HG03159 (cell line): ENCODE measurements at regions not wholly inside any gene's neighbourhood (a gene's known extent, or its start where the extent isn't known, plus 50 kb on each side); places are given as distances from the start of the nearest gene placed in this dataset.
A peak's percentile ranks its signal among the peaks of the same experiment; 100 is the strongest.

ENCODE experiments used
- ATAC-seq: cut with Tn5 transposase; IDR thresholded peaks from one replicate; pipeline ENCODE4 v1.9.1; 2021; ENCODE audit warnings: mild to moderate bottlenecking, moderate library complexity; ENCODE audit not compliant: unreplicated experiment

DNA sequence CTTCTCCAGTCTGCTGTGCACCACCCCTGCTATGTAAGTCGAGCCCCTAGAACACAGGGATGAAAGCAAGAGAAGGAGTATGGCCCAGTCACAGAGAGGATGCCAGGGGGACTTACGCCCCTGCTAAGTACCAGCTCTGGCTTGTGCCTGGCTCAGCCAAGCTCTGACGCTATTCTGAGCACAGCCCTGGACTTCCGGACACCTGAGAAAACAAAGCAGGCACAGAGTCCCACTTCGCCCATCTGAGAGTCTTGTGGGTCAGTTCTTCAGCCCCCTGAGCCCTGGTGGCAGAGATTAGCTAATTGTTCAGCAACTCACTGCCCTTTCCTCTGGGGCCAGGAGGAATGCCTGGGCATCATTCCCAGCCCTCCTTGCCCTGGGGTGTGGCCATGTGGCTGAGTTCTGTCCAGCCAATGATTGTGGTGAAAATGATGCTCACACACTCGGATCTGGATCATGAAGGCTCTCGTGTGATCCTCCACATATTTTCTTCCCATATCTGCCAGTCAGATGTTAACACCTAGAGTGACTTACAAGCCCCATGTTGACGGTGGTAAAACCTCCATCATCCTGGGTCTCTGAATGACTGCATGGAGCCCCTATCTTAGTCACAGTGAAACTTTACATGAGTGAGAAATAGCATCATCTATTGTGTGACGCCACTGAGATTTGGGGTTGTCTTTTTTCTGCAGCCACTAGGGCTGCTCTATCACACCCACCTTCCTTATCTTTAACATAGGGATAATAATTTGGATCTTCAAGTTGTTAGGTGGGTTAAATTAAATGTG is 105.7 kb downstream of the TPRA1 start:
- ATAC-seq = no peak

DNA sequence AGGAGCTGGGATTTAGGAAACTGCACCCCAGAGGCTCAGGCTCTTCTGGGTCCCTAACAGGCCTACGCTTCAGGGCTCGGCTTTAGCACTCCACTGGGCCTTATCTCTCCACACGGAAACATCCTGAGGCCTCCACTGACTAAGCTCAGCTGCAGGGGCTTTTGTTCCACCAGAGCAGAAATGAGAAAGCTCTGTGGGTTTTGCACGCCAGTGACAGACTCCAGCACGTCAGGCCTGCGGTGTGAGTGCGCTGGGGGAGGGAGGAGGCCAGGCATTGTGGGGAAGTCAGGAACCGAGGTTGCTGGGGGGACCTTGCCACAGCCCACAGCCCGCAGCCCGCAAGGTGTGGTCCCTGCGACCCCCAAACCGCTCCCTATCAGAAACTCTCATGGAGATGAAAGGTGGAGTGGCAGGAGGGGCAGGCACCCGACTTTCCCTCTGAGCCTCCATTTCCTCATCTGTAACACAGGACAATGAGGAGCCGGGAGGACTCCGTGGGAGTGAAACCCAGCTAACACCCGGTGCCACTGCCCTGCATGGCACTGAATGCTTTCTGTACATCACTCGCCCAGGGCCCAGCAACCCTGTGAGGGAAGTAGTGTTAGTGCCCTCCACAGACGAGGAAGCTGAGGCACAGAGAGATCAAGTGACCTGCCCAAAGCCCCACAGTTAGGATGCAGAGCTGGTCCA is 106.5 kb downstream of the TPRA1 start:
- ATAC-seq = peak; percentile 77

DNA sequence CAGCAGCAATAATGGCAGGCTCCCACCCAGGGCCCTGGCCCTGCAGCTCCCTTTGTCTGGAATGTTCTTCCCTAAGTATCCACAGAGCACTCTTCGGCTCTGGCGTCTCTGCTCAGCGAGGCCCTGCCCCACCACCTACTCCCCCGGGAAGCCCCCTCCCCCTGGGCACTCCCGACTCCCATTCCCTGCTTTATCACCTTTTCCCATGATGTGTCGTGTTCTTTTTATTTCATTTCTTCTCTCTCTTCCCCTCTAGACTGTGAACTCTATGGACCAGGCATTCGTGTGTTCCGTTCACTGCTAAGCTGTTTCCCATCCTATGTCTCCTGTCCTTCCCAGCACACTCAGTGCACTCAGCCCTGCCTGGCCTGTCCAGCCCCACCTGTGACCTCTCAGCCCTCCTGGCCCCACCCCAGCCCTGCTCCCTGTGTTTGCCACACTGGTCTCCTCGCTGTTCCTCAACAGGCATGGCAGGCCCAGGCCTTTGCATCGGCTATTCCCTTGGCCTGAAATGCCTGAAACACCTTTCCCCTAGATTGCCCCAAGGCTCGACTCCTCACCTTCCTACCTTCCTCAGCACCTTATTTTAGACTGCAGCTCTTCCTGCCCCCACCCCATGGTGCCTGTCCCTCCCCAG is 107.4 kb downstream of the TPRA1 start:
- no peak for ATAC-seq

DNA sequence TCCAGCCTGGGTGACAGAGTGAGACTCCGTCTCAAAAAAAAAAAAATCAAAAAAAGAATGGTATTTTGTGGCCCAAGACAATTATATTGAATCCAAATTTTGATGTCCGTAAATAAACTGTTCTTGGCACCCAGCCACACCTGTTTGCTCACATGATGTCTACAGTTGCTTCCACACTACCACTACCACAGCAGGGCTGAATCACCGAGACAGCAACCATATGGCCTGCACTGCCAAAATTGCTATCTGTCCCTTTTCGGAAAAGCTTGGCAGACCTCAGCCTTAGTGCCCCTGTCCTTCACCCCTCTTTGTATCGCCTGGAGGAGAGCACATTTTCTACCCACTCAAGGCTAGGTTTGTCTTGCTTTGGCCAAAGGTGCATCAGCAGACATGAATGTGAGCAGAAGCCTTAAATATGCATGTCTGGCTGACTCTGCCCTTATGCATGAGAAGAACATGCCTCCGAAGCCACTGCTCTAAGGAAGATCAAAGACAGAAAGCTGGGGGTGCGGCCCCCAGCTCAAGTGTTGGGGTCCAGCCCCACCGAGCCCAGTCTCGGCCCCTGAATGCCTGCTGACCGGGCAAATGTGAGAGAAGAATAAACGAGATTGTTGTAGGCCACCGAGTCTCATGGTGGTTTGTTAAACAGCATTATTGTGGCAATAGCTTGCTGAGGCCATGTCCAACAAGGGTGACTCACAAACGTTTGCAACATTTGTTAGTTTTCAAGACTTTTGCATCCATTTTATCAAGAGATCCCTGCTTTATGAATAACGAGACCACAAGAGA is 108.1 kb downstream of the TPRA1 start:
- ATAC-seq = no peak

DNA sequence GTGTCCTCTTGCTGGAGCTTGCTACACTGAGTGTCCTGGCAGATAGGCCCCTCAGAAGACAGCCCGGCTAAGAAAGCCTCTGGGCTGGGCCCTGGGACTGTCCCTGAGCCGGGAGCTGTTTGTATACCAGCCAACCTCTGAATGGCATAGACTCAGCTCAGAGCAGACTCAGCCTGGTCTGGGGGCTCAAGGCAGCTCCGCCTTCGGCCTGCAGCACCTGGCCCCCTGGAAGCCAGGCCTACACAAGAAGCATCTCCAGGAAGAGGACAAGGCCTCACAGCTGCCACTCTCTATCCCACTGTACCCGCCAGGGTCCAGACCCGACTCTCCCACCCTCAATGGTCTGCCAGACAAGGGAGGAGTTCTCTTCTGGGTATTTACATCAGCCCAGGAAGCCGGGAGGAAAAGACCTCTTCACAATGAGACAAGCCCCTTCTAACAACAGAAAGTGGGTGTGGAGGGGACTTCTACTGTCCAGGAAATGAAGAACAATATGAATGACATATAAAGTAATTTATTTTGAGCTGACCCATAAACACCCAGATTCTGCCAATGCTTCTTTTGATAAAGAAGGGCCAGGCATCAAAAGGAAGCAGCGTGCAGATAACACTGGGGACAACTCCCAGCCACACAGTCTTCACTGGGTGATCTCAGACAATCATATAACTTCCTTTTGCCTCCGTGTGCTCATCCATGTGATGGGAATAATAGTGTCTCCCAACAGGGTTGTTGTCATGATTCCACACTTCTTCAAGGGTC is 110.2 kb downstream of the TPRA1 start:
- ATAC-seq = no peak

DNA sequence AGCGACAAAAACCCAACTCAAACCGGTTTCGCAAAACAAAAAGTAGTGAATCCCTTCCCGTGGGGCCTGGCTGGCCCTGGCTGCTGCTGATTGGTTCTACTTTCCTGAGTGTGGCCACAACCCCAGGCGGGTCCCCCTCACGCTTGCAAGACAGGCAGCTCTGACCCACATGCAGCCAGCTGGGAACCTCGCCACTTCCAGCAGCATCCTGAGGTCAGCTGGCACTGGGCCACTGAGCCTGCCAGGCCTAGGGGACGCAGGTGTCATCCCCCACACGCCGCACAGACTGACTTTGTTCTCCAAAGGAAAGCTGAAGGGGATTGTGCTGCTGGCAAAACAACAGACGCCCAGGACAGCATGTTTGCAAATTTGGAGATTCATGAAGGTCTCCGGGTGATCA is 111.1 kb downstream of the TPRA1 start:
- ATAC-seq = no peak

DNA sequence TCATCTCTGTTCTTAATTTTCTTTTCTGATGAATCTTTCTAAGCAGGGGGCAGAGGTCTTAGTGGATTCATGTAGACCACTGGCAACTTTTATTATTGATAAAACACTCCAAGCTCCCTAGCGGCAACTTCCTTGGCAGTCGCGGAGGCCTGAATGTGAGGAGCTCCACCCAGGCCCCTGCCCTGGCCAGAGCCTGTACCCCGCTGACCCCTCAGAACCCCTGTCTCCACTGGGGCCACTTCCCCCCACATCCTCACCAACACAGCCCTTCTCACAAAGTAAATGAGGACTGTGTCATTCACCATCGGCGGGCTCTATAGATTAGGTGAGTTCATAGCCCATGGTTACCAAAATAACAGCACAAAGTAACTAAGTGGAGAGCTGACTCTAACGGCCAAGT is 111.6 kb downstream of the TPRA1 start:
- no peak for ATAC-seq

DNA sequence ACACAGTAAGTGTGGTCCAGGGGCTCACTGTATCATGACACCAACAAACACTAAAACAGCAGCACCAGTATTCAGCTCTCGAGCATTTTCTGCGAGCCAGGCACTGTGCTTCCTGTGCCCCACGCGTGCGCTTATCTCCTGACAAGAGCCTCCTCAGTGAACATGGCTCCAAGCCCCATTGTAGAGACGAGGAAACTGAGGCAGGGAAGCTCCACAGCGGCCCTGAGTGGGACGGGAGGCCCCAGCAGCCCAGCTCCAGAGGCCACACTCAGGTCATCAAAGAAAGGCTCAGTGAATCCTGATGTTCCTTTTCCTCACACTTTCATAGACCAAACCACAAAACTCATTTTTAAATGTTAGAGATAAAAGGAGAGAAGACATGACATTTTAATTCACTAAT is 113.1 kb downstream of the TPRA1 start:
- no peak for ATAC-seq

DNA sequence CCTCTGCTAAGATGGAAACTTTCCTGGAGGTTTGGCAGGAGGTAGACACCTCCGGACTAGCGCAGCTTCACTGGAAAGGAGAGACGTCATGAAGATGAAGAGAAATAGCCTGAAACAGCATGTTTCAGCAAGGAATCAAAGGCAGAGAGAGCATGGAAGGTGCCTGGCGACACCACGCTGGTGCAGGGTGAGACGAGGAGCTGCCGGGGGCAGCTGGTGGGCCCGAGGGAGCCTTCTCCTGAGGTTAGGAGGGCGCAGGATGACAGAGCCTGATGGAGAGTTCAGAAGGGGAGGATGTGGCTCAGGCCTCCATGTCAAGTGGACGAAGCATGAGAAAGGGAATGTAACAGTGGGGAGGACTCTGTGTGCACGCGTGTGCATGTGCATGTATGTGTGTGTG is 113.6 kb downstream of the TPRA1 start:
- no peak for ATAC-seq

DNA sequence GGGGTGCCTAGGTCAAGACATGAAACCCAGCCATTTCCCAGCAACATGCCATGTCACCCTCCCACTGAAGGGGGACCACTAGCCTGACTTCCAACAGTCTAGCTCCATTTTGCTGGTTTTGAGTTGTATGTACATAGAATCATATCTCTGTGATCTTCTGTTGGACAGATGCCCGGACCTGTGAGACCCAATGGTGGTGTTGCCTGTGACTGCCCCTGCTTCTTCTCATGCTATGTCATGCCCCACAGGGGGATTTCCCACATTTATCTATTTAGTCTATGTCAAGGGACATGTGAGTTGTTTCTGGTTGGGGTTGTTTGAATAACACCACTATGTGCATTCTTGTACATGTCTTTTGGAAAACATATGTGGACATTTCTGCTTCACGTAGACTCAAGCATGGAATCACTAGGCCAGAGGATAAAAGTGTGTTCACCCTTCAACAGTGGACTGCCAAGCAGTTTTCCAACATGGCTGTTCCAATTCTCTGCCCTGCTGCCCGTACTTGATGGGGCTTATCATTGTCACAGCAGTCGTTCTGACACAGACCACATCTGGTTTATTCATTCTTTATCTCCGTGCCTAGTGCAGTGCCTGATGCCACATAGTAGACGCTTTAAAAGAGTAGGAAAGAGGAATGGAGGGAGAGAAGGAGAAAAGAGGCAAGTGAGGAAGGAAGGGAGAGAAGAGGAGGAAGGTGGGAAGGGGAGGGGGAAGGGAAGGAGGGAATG is 114.4 kb downstream of the TPRA1 start:
- ATAC-seq = no peak

DNA sequence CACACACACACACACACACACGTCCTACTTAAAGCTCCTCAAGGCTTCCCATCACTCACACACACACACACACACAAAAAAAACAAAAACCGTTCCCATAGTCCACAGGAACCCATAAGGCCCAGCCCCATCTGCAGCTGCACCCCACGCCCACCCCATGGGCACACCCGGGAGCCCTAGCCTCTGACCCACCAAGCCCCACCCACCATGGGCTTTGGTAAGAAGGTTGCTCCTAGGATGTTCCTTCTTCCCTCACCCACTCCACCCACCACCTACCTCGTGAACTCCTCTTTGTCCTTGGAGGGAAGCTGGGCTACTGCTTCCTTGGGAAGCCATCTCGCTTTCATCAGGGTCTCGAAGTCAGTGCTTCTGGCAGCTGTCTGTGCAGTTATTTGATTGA is 115.1 kb downstream of the TPRA1 start:
- no peak for ATAC-seq

DNA sequence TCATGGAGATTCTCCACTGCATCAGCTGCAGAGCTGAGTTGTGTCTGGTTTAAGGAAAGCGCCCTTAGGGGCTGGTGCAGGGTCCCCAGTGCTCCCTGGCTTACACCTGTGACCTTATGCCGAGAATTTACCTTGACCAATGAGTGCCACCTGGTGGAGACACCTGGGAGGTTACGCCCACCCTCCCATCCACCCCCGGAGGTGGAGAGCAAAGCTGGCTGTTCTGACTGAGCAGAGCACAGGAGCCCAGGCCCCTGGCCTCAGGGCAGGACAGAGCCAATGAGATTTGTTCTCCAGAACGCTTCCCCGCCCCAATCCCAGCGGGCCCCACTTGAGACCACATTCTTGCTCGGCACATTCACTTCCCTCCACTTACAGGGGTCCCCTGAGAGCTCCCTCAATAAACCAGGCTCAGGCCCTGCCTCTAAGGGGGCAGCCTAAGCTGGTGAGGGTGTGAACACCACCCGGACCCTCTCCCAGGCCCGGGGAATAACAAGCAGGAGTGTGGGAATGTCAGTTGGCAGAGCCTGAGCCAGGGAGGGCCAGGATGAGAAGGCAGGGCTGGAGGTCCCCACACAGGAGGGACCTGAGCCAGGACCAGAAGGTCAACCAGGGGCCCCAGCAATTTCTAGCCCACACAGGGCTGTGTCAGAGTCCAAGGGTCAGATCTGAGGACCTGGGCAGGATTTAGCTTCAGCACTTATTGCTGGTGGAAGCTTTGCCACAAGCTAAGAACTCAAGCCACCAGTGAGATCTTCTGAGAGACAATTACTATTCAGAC is 117.1 kb downstream of the TPRA1 start:
- ATAC-seq = no peak

DNA sequence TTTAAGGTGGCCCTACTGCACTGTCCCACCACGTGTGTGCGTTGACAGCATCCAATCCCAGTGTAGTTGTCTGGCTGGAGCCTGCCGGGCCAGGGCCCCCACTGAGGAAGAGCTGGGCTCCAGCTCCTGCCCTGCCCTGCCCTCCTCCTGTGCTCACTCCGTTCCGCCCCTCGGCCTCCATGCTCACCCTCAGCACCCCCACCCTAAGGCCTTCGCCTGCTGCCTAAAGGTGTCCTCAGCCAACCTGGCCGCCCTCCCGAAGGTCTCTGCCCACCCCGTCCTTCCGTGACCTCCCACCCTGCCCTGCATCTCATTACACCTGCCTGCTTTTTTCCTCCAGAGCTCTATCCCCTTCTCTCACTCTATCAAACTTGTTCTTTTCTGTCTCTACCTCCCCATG is 118.0 kb downstream of the TPRA1 start:
- no peak for ATAC-seq

DNA sequence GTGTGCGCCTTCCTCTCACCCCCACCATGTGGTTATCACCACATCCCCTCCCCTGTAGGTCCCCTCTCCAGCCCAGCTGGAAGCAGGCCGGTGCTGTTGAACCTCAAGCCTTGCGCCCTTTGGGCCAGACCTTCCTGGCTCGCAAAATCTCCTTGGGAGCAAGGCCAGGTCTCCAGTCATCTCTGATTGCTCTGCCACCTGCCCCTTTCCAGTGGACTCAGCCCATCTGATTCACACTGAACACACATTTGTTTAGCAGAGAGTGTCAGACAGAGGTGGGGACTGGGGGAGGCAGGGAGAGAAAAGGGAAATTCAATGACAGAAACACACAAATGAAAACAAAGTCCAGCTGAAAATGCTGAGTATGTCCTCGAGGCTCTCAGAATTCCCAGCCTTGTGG is 119.4 kb downstream of the TPRA1 start:
- no peak for ATAC-seq

DNA sequence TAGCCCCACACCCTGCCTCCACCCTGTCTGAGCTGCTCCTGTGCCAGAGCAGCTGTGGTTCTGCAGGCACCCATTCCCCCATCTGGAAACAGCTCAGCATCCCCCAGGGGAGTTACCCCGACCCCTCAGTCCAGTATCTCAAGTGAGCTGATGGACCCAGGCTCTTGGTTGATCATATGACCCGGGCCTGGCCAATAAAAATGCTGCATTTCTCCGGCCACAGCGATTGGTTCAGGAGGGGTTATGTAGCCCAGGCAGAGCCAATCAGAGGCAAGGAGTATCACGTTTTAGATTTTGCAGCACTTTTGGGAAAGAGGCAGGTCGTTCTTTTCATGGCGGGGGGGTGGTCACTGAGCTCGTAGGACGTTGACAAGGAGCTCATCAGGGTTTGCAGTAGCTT is 120.8 kb downstream of the TPRA1 start:
- ATAC-seq = no peak

DNA sequence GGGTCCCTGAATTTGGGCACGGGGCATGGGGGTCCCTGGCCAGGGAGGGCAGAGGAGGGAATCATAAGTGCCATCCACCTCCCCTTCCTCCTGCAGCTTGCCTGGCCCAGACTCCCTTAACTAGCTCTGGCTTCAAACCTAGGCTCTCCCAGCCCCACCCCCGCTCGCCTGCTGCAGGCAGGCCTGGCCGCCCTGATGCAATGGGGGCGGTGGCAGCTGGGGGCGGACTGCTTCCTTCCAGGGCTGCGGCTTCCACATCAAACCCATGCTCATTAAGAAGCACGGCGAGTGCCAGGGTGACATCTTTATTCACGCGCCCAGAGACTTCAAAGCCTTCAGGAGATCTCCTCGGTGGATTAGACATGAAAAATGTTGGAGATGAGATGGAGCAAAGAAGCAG is 123.1 kb downstream of the TPRA1 start:
- no peak for ATAC-seq

DNA sequence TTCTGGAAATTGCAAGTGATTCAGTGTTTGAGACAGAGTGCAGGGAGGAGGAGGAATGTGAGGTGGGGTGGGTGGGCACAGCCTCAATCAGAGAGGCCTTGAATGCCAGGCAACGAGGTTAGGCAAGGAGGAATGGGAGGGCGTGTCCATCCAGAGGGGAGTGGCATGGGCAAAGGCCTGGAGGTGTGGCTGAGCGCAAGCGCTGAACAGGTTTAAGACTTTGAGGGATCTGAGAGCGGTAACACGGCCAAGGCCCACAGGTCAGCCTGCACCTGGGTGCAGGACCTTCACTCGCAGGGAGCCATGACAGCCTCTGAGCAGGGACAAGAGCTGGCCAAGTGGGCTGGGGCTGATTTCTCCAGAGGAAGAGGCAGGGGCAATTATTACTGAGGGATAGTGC is 125.9 kb downstream of the TPRA1 start:
- ATAC-seq = no peak

DNA sequence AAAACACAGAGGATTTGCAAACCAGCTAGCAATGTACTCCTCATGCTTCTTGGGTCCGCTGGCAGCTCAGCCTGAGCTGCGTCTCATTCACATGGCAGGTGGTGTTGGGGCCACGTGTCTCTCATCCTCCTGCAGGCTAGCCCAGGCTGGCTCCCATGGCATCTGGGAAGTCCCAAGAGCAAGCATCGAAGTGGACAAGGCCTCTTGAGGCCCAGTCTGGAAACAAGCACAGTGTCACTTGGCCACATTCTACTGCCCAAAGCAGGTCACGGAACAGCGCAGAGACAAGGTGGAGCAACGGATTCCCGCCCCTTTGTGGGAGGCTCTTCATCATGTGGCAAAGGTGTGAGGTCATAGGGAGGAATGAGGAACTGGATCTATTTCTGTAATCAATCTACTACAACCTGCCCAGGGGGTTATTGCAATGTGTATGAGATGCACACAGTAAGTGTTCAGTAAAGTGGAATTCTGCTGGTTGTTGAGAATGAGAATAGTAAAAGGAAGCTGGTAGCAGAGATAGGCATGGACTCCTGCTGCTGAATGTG is 128.3 kb downstream of the TPRA1 start:
- ATAC-seq = no peak
